SK-N-SH treated with all-trans-retinoic acid at 6 μM for 48 hours (cell line): ENCODE measurements at regions not wholly inside any gene's neighbourhood (a gene's known extent, or its start where the extent isn't known, plus 50 kb on each side); places are given as distances from the start of the nearest gene placed in this dataset.

Experiments used
- ATAC-seq: fragments of 200-7000 bp; cut with Tn5 transposase; 3 replicates; pipeline ENCODE4 v1.9.1; 2020; ENCODE audit warnings: mild to moderate bottlenecking, moderate library complexity
- BACH2 ChIP-seq: fragments of 250-450 bp; sonication (Bioruptor Pico); IDR thresholded peaks from 2 replicates; pipeline ENCODE4 v1.9.0; 2021; ENCODE audit warnings: mild to moderate bottlenecking, borderline replicate concordance
- CSDC2 ChIP-seq: fragments of 250-450 bp; sonication (Bioruptor Pico); IDR thresholded peaks from 2 replicates; pipeline ENCODE4 v1.5.0; 2020; ENCODE audit warnings: mild to moderate bottlenecking, moderate library complexity
- ESRRG ChIP-seq: fragments of 250-450 bp; sonication (Bioruptor Pico); IDR thresholded peaks from 2 replicates; pipeline ENCODE4 v1.6.1; 2021; ENCODE audit warnings: mild to moderate bottlenecking
- ISL1 ChIP-seq: fragments of 250-450 bp; sonication (Bioruptor Pico); IDR thresholded peaks from 2 replicates; pipeline ENCODE4 v2.1.2; 2022; ENCODE audit warnings: mild to moderate bottlenecking, moderate library complexity
- OSR1 ChIP-seq: fragments of 250-450 bp; sonication (Bioruptor Pico); IDR thresholded peaks from 2 replicates; pipeline ENCODE4 v1.8.0; 2022; ENCODE audit warnings: moderate library complexity, mild to moderate bottlenecking, inconsistent platforms
- RARB ChIP-seq: fragments of 250-450 bp; sonication (Bioruptor Pico); IDR thresholded peaks from 2 replicates; pipeline ENCODE4 v1.8.0; 2021; ENCODE audit warnings: mild to moderate bottlenecking, moderate library complexity
- SNAI2 ChIP-seq: fragments of 250-450 bp; sonication (Bioruptor Pico); IDR thresholded peaks from 2 replicates; pipeline ENCODE4 v1.5.0; 2020; ENCODE audit warnings: mild to moderate bottlenecking, moderate library complexity
- TCF4 ChIP-seq: fragments of 250-450 bp; sonication (Bioruptor Pico); IDR thresholded peaks from 2 replicates; pipeline ENCODE4 v1.8.0; 2021; ENCODE audit warnings: mild to moderate bottlenecking, moderate library complexity, borderline replicate concordance
- TOX ChIP-seq: fragments of 250-450 bp; sonication (Bioruptor Pico); IDR thresholded peaks from 2 replicates; pipeline ENCODE4 v1.8.0; 2021; ENCODE audit warnings: mild to moderate bottlenecking, moderate library complexity, borderline replicate concordance
- ZC3H10 ChIP-seq: fragments of 250-450 bp; sonication (Bioruptor Pico); IDR thresholded peaks from 2 replicates; pipeline ENCODE4 v1.5.1; 2021; ENCODE audit warnings: mild to moderate bottlenecking, moderate library complexity
- ZFP3 ChIP-seq: fragments of 250-450 bp; sonication (Bioruptor Pico); IDR thresholded peaks from 2 replicates; pipeline ENCODE4 v1.5.0; 2020; ENCODE audit warnings: mild to moderate bottlenecking, moderate library complexity
- ZFP30 ChIP-seq: fragments of 450-650 bp; formaldehyde crosslinking; IDR thresholded peaks from 2 replicates; pipeline ENCODE4 v1.5.0; 2022; ENCODE audit warnings: mild to moderate bottlenecking, moderate library complexity
- ZNF565 ChIP-seq: fragments of 450-650 bp; formaldehyde crosslinking; conservative IDR thresholded peaks from 2 replicates; pipeline ENCODE4 v1.5.0; 2020; ENCODE audit warnings: low read depth, mild to moderate bottlenecking, moderate library complexity
- ZNF8 ChIP-seq: fragments of 450-650 bp; formaldehyde crosslinking; IDR thresholded peaks from 2 replicates; pipeline ENCODE4 v1.5.0; 2020; ENCODE audit warnings: mild to moderate bottlenecking, moderate library complexity
- TF ChIP-seq, protein P1 (sequence below): fragments of 250-450 bp; sonication (Bioruptor Pico); IDR thresholded peaks from 2 replicates; pipeline ENCODE4 v1.8.0; 2021; ENCODE audit warnings: low read depth, mild to moderate bottlenecking, moderate library complexity, borderline replicate concordance
- TF ChIP-seq, protein P2 (sequence below): fragments of 250-450 bp; sonication (Bioruptor Pico); IDR thresholded peaks from 2 replicates; pipeline ENCODE4 v1.5.1; 2021; ENCODE audit warnings: mild to moderate bottlenecking, moderate library complexity
- TF ChIP-seq, protein P3 (sequence below): fragments of 250-450 bp; sonication (Bioruptor Pico); IDR thresholded peaks from 2 replicates; pipeline ENCODE4 v1.8.0; 2020; ENCODE audit warnings: mild to moderate bottlenecking, moderate library complexity, borderline replicate concordance
- TF ChIP-seq, protein P4 (sequence below): fragments of 250-450 bp; sonication (Bioruptor Pico); IDR thresholded peaks from 2 replicates; pipeline ENCODE4 v1.5.1; 2020; ENCODE audit warnings: low read depth, mild to moderate bottlenecking, moderate library complexity
- TF ChIP-seq, protein P5 (sequence below): fragments of 250-450 bp; sonication (Bioruptor Pico); IDR thresholded peaks from 2 replicates; pipeline ENCODE4 v1.5.0; 2020; ENCODE audit warnings: mild to moderate bottlenecking, moderate library complexity

DNA sequence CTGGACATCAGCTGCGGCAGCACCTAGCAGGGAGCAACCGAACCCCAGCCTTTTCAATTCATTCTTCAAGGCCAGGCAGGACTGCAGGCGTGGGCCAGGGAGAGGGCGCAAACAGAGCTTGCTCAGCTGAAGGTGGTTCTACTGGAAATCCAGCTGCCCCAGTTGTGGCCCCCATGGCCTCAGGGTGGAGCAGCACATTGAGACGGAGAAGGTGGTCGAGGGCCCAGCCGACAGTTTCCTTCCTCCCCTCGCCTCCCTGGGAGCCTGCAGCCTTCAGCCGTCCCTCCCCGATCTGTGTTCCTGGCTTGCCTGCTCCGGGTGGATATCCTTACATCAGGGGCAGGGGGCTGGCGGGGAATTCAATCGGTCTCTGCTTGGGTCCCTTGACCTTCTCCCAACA lies 217.8 kb downstream of the ANKRD60 start:
- no peak for TF ChIP-seq OSR1 (CRISPR knock-in tag)
- TF ChIP-seq, protein P1, sequence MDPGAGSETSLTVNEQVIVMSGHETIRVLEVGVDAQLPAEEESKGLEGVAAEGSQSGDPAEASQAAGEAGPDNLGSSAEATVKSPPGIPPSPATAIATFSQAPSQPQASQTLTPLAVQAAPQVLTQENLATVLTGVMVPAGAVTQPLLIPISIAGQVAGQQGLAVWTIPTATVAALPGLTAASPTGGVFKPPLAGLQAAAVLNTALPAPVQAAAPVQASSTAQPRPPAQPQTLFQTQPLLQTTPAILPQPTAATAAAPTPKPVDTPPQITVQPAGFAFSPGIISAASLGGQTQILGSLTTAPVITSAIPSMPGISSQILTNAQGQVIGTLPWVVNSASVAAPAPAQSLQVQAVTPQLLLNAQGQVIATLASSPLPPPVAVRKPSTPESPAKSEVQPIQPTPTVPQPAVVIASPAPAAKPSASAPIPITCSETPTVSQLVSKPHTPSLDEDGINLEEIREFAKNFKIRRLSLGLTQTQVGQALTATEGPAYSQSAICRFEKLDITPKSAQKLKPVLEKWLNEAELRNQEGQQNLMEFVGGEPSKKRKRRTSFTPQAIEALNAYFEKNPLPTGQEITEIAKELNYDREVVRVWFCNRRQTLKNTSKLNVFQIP (CRISPR knock-in tag) = no peak
- TF ChIP-seq ZNF8 = no peak
- no peak for TF ChIP-seq CSDC2 (CRISPR knock-in tag)
- TF ChIP-seq, protein P2, sequence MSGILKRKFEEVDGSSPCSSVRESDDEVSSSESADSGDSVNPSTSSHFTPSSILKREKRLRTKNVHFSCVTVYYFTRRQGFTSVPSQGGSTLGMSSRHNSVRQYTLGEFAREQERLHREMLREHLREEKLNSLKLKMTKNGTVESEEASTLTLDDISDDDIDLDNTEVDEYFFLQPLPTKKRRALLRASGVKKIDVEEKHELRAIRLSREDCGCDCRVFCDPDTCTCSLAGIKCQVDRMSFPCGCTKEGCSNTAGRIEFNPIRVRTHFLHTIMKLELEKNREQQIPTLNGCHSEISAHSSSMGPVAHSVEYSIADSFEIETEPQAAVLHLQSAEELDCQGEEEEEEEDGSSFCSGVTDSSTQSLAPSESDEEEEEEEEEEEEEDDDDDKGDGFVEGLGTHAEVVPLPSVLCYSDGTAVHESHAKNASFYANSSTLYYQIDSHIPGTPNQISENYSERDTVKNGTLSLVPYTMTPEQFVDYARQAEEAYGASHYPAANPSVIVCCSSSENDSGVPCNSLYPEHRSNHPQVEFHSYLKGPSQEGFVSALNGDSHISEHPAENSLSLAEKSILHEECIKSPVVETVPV (CRISPR knock-in tag) = no peak
- no peak for TF ChIP-seq TCF4 (CRISPR knock-in tag)
- TF ChIP-seq, protein P3, sequence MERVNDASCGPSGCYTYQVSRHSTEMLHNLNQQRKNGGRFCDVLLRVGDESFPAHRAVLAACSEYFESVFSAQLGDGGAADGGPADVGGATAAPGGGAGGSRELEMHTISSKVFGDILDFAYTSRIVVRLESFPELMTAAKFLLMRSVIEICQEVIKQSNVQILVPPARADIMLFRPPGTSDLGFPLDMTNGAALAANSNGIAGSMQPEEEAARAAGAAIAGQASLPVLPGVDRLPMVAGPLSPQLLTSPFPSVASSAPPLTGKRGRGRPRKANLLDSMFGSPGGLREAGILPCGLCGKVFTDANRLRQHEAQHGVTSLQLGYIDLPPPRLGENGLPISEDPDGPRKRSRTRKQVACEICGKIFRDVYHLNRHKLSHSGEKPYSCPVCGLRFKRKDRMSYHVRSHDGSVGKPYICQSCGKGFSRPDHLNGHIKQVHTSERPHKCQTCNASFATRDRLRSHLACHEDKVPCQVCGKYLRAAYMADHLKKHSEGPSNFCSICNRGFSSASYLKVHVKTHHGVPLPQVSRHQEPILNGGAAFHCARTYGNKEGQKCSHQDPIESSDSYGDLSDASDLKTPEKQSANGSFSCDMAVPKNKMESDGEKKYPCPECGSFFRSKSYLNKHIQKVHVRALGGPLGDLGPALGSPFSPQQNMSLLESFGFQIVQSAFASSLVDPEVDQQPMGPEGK (CRISPR knock-in tag) = no peak
- no peak for TF ChIP-seq SNAI2 (CRISPR knock-in tag)
- TF ChIP-seq ESRRG = no peak
- TF ChIP-seq ZFP30 = no peak
- no peak for TF ChIP-seq RARB (CRISPR knock-in tag)
- no peak for TF ChIP-seq BACH2
- no peak for TF ChIP-seq TOX (CRISPR knock-in tag)
- TF ChIP-seq, protein P4, sequence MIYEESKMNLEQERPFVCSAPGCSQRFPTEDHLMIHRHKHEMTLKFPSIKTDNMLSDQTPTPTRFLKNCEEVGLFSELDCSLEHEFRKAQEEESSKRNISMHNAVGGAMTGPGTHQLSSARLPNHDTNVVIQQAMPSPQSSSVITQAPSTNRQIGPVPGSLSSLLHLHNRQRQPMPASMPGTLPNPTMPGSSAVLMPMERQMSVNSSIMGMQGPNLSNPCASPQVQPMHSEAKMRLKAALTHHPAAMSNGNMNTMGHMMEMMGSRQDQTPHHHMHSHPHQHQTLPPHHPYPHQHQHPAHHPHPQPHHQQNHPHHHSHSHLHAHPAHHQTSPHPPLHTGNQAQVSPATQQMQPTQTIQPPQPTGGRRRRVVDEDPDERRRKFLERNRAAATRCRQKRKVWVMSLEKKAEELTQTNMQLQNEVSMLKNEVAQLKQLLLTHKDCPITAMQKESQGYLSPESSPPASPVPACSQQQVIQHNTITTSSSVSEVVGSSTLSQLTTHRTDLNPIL (CRISPR knock-in tag) = no peak
- TF ChIP-seq ZC3H10 (CRISPR knock-in tag) = no peak
- no peak for ATAC-seq

DNA sequence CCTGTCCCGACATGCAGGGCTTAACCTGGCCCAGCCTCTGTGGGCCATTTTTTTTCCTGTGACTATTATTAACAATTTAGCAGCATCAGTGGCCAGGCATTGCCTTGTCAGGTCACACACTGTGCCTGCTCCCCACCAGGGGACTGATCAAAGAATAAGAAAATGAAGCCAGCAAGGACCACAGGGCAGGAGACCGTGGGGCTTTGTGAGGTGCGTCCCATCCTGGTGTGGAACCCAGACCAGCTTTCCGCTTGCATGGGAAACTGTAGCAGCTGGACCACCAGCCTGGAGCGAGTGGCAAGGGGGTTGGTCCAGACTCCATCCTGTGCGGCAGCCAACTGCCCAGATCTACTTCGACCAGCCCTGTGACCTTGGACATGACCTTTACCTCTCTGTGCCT lies 218.3 kb downstream of the ANKRD60 start:
- TF ChIP-seq TCF4 (CRISPR knock-in tag) (no peak), TOX (CRISPR knock-in tag) (no peak), ISL1 (CRISPR knock-in tag) (no peak), ZFP3 (no peak)
- TF ChIP-seq, protein P3 (CRISPR knock-in tag) = no peak
- TF ChIP-seq, protein P4 (CRISPR knock-in tag) = no peak
- TF ChIP-seq, protein P2 (CRISPR knock-in tag) = no peak
- ATAC-seq = no peak

DNA sequence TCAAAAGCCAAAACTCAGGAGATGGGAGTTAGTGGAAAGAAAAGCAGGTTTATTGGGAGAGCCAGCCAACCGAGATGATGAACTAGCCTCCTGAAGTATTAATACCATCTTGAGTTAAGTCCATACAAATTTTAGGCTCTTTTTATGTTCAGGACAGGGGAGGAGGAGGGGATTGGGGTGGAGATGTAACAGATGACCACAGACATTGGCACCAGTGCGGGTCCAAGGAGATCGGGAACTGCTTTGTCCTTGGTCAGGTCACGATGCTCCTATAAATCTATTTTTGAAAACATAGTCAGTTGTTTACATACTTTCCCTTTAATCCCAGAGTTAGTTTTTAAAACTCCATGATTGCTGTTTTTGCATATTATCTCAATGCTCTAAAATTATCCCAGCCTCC lies 219.6 kb downstream of the ANKRD60 start:
- no peak for ATAC-seq
- no peak for TF ChIP-seq OSR1 (CRISPR knock-in tag)
- no peak for TF ChIP-seq CSDC2 (CRISPR knock-in tag)
- no peak for TF ChIP-seq TOX (CRISPR knock-in tag)
- no peak for TF ChIP-seq RARB (CRISPR knock-in tag)
- TF ChIP-seq ZNF565 = no peak
- TF ChIP-seq SNAI2 (CRISPR knock-in tag) = no peak
- TF ChIP-seq, protein P4 (CRISPR knock-in tag) = no peak
- TF ChIP-seq, protein P1 (CRISPR knock-in tag) = no peak
- TF ChIP-seq TCF4 (CRISPR knock-in tag) = no peak
- TF ChIP-seq, protein P5, sequence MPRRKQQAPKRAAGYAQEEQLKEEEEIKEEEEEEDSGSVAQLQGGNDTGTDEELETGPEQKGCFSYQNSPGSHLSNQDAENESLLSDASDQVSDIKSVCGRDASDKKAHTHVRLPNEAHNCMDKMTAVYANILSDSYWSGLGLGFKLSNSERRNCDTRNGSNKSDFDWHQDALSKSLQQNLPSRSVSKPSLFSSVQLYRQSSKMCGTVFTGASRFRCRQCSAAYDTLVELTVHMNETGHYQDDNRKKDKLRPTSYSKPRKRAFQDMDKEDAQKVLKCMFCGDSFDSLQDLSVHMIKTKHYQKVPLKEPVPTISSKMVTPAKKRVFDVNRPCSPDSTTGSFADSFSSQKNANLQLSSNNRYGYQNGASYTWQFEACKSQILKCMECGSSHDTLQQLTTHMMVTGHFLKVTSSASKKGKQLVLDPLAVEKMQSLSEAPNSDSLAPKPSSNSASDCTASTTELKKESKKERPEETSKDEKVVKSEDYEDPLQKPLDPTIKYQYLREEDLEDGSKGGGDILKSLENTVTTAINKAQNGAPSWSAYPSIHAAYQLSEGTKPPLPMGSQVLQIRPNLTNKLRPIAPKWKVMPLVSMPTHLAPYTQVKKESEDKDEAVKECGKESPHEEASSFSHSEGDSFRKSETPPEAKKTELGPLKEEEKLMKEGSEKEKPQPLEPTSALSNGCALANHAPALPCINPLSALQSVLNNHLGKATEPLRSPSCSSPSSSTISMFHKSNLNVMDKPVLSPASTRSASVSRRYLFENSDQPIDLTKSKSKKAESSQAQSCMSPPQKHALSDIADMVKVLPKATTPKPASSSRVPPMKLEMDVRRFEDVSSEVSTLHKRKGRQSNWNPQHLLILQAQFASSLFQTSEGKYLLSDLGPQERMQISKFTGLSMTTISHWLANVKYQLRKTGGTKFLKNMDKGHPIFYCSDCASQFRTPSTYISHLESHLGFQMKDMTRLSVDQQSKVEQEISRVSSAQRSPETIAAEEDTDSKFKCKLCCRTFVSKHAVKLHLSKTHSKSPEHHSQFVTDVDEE (CRISPR knock-in tag) = no peak
